ENCODE measurements at regions not wholly inside any gene's neighbourhood (a gene's known extent, or its start where the extent isn't known, plus 50 kb on each side); places are given as distances from the start of the nearest gene placed in this dataset.

GRCh38 chr5:107268241-107268640 is 402.5 kb downstream of the EFNA5 start:
- TF ChIP-seq EZH2 (IDR thresholded peaks at IDR 0.05; ENCODE audit: borderline replicate concordance, low read length) (no peak), CTCF (IDR thresholded peaks at IDR 0.05; ENCODE audit: low read length) (no peak)
